GM19438 (cell line): ENCODE measurements at regions not wholly inside any gene's neighbourhood (a gene's known extent, or its start where the extent isn't known, plus 50 kb on each side); places are given as distances from the start of the nearest gene placed in this dataset.
"Not testable (repeated sequence)": the region's sequence is repeated elsewhere in the genome, so short reads cannot be mapped to it uniquely, and the experiment has no call there.

Experiments used
- ATAC-seq: cut with Tn5 transposase; IDR thresholded peaks from one replicate; pipeline ENCODE4 v1.9.1; 2021; ENCODE audit warnings: low read depth; ENCODE audit not compliant: unreplicated experiment

GRCh38 chr5:164532235-164532900 is 1026.9 kb downstream of the MAT2B start:
- no peak for ATAC-seq

GRCh38 chr5:164533426-164533825 is 1028.0 kb downstream of the MAT2B start:
- not testable (repeated sequence) for ATAC-seq

GRCh38 chr5:164540174-164540573 is 1034.8 kb downstream of the MAT2B start:
- no peak for ATAC-seq

- no peak for ATAC-seq
Observed at GRCh38 chr5:164545507-164545906, 1040.1 kb downstream of the MAT2B start.

- ATAC-seq, result no peak
Observed at GRCh38 chr5:164553851-164554250, 1048.4 kb downstream of the MAT2B start.

- ATAC-seq, result no peak
Observed at GRCh38 chr5:164555809-164556208, 1050.4 kb downstream of the MAT2B start.

GRCh38 chr5:164560216-164560615 is 1054.8 kb downstream of the MAT2B start:
- no peak for ATAC-seq

- ATAC-seq, result no peak
Observed at GRCh38 chr5:164561933-164562872, 1056.8 kb downstream of the MAT2B start.

- no peak for ATAC-seq
Observed at GRCh38 chr5:164563370-164563769, 1058.0 kb downstream of the MAT2B start.

- ATAC-seq, result no peak
Observed at GRCh38 chr5:164573397-164573796, 1068.0 kb downstream of the MAT2B start.

- no peak for ATAC-seq
Observed at GRCh38 chr5:164577201-164577600, 1071.8 kb downstream of the MAT2B start.

- no peak for ATAC-seq
Observed at GRCh38 chr5:164577742-164578141, 1072.3 kb downstream of the MAT2B start.

- no peak for ATAC-seq
Observed at GRCh38 chr5:164578401-164578800, 1073.0 kb downstream of the MAT2B start.

GRCh38 chr5:164578911-164579310 is 1073.5 kb downstream of the MAT2B start:
- no peak for ATAC-seq

GRCh38 chr5:164580155-164580554 is 1074.7 kb downstream of the MAT2B start:
- no peak for ATAC-seq

- no peak for ATAC-seq
Observed at GRCh38 chr5:164581889-164582288, 1076.5 kb downstream of the MAT2B start.

- ATAC-seq, result no peak
Observed at GRCh38 chr5:164593982-164594381, 1088.6 kb downstream of the MAT2B start.

GRCh38 chr5:164597293-164597900 is 1092.0 kb downstream of the MAT2B start:
- ATAC-seq, result peak; percentile 87

- ATAC-seq, result no peak
Observed at GRCh38 chr5:164600274-164600673, 1094.9 kb downstream of the MAT2B start.

GRCh38 chr5:164600929-164601535 is 1095.6 kb downstream of the MAT2B start:
- no peak for ATAC-seq

- ATAC-seq, result no peak
Observed at GRCh38 chr5:164608507-164608906, 1103.1 kb downstream of the MAT2B start.
